Keratinocyte (primary cell): ENCODE measurements at regions not wholly inside any gene's neighbourhood (a gene's known extent, or its start where the extent isn't known, plus 50 kb on each side); places are given as distances from the start of the nearest gene placed in this dataset.

ENCODE experiments used
- CTCF ChIP-seq, 3 experiments: IDR thresholded peaks in 1 of 3; conservative IDR thresholded peaks in 1 of 3; optimal IDR thresholded peaks in 1 of 3; 2 replicates in 2 of 3; 3 replicates in 1 of 3; pipeline versions ENCODE3 to v1.5.1; 2011; ENCODE audit warnings: low read length in 3 of 3, mild to moderate bottlenecking in 3 of 3, moderate library complexity in 2 of 3, control low read depth in 1 of 3, inconsistent platforms in 1 of 3; ENCODE audit not compliant: insufficient read depth in 2 of 3; ENCODE audit errors: extremely low read depth in 1 of 3
- EZH2 ChIP-seq: IDR thresholded peaks from one replicate; pipeline ENCODE4 v1.6.1; 2012; ENCODE audit warnings: inconsistent platforms, mild to moderate bottlenecking, low read length, moderate library complexity

GRCh38 chr3:187954873-187955586, 198.9 kb upstream of the LPP start:
- no peak for TF ChIP-seq CTCF (optimal IDR thresholded peaks at IDR 0.05 in 1 of 3, IDR thresholded peaks at IDR 0.05 in 1 of 3, conservative IDR thresholded peaks at IDR 0.05 in 1 of 3; ENCODE audit: extremely low read depth in 1 of 3, insufficient read depth in 2 of 3, low read length in 3 of 3)
- TF ChIP-seq EZH2 = no peak
